NCI-H82 treated with DMSO at 0.1 percent for 48 hours (cell line): ENCODE measurements at regions not wholly inside any gene's neighbourhood (a gene's known extent, or its start where the extent isn't known, plus 50 kb on each side); places are given as distances from the start of the nearest gene placed in this dataset.

Experiments
- DNase-seq: peaks from one replicate; lab custom pipeline; 2025; ENCODE audit not compliant: unreplicated experiment; lab: John Stamatoyannopoulos, UW

GRCh38 chr2:136482006-136482405, 283.3 kb upstream of the THSD7B start:
- DNase-seq = no peak

GRCh38 chr2:136479696-136480095, 285.6 kb upstream of the THSD7B start:
- DNase-seq = no peak

DNA sequence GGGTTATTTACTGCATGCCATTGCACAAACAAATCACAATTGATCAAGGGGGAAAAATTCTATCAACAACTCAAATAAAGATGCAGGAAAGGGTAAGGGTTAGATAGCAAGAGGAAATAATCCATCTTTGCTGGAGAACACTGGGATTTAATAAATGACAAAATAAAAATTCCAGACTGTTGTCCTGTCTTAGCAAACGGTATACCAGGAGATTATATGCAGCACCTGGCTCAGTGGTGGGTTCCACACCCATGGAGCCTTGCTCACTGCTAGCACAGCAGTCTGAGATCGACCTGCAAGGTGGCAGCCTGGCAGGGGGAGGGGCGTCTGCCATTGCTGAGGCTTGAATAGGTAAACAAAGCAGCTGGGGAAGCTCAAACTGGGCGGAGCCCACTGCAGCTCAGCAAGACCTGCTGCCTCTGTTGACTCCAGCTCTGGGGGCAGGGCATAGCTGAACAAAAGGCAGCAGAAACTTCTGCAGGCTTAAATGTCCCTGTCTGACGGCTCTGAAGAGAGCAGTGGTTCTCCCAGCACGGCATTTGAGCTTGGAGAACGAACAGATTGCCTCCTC, 296.5 kb upstream of the THSD7B start:
- DNase-seq = no peak

DNA sequence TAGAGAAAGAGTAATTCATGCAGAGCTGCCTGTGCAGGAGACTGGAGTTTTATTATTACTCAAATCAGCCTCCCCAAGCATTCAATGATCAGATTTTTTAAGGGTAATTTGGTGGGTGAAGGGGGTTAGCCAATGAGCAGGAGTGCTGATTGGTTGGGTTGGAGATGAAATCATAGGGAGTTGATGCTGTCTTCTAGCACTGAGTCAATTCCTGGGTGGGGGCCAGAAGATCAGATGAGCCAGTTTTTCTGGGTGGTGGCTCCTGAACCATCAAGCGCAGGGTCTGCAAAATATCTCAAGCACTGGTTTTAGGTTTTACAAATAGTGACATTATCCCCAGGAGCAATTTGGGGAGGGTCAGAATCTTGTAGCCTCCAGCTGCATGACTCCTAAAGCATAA, 312.8 kb upstream of the THSD7B start:
- DNase-seq = no peak

DNA sequence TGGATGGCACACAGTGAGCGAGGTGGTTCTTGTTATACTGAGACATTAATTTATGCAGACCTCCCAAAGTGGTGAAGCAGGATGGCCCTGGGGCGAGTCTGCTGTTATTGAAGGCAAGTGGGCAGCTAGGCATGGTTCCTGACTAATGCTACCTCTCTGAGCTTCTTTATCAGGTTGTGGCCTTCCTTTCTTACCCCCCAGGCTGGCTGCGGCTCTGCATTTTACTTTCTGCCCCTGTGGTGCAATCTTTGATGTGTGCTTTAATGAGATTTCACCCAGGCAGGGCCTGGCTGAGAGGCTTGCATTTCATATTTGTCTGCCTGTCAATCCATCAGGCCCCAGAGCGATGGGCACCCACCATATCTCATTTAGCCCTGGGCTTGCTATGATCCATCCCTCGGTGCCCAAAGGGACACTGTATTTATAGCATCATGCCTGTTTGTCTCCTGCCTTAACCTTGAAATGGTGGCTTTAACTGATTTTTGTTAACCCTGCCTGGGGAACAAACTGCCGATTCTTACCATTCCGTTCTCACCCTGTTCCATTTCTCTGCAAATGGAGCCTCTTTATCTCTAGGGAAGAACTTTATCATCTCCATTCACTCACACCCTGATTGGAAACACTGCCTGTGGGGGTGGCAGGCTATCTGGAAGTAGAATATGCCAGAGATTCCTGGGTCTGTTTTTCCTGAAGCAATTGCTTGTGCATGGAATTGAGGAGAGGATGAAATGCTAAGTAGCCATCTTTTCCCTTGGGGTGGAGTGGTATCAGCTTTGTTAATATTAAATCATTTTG, 316.2 kb upstream of the THSD7B start:
- no peak for DNase-seq

GRCh38 chr2:136448432-136448831, 316.9 kb upstream of the THSD7B start:
- no peak for DNase-seq

DNA sequence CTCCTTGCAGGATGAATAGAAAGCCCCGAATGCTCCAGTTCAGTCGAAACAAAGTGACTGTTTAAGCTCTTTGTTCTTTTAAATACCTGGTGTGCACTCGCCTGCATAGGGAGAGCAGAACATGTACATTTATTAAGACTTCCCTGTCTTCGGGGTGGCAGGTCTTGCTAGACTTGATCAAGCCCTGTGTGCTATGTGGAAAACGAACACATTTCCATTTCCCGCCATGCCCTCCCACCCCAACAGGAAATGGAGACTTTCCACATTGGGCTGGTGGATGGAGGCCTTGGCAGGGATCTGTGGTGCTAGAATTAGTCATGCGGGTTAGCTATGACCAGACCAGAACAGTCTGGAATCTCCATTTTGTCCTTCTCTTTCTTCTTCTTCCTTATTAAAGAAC, 321.0 kb upstream of the THSD7B start:
- no peak for DNase-seq

DNA sequence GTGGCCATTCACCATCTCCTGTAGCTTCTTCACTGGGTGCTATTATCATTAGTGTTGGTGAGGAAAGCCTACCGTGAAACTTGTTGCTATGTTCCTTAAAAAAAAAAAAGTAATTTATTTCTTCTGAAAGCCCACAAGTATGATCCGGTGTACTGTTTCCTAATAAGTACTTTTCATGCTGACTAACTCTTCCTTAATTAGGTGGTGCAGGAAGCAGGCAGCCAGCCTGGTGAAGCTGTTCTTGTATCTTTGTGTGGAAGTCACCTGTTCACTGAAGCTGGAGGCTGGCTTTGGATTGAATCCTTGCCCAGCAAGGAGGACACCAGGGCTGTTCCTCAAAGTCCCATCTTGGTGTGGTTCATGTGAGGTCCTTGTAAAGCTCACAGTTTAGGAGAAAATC, 321.7 kb upstream of the THSD7B start:
- DNase-seq = no peak

GRCh38 chr2:136441979-136442714, 323.2 kb upstream of the THSD7B start:
- no peak for DNase-seq

- DNase-seq = no peak
These were observed 321.2 kb upstream of the CXCR4 start for GRCh38 chr2:136439064-136439676.

DNA sequence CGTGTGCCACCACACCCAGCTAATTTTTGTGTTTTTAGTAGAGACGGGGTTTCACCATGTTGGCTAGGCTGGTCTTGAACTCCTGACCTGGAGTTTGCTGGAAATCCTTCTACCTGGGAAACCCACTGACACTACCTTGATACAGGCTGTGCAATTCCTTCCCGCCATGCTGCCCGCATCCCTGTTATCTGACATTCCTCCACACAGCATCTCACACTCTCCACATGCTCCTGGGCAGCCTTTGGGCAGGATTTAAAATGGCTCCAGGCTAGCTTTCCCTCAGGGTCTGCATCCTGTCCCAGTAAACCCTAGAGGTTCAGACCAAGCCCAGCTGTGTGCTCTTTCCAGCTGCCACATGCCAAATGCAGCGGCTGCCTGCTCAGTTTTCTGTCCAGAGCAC, 319.5 kb upstream of the CXCR4 start:
- no peak for DNase-seq

DNA sequence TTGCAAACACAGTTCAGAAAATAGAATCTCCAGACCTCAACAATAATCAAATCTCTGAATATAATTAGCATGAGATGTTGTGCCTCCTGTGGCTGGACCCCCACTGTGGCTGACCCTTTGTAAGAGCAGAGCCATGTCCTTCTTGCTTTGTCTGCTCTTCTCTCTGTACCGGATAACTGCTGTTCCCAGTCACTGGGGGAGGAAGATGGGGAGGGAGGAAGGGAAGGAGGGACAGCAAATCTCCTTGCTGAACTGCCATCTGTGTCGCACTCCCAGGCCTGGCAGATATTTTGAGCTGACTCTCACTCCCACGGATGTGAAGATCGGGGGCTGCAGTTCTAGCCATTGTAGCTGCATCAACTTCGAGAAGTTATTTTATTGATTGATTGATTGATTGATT, 319.0 kb upstream of the CXCR4 start:
- DNase-seq = no peak

DNA sequence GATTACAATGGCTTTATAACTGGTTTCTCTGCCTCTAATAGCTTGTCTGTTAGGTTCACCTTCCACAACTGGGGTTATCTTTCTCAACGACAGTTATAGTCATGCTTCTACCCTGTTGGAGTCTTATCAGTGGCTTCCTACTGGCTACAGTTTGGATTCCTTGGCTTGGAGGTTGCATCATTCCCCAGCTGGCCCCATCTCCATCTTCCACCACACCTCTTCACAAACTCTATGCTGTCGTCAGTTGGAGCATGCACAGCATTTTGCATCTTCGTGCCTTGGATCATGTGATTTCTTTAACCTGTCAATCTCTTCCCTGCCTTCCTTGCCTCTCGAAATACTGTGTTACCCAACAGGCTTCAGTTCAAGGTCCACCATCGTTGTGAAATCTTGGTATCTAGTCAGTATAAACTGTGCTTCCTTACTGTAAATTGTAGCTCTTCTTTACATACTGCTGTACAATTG, 316.3 kb upstream of the CXCR4 start:
- DNase-seq = no peak

- DNase-seq = no peak
These were observed 315.3 kb upstream of the CXCR4 start for GRCh38 chr2:136433261-136433660.

DNA sequence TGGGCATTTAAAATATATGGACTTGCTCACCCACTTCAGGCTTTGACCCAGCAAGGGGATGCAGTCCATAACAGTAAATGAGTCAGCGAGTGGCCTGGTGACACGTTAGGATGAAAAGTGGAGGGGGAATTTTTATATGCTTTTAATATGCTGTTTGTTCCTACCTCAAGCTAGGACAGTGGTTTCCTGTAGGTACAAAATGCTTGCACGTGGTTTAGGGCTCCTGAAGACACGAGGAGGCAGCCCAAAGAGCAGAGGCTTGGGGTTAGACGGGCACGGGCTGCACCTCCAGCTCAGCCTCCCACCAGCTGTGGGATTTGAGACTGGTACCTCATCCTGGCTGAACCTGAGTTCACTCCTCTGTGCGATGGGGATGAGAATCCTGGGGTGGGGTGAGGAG, 306.2 kb upstream of the CXCR4 start:
- DNase-seq = no peak

GRCh38 chr2:136423516-136423996, 305.6 kb upstream of the CXCR4 start:
- peak; percentile 7 for DNase-seq

DNA sequence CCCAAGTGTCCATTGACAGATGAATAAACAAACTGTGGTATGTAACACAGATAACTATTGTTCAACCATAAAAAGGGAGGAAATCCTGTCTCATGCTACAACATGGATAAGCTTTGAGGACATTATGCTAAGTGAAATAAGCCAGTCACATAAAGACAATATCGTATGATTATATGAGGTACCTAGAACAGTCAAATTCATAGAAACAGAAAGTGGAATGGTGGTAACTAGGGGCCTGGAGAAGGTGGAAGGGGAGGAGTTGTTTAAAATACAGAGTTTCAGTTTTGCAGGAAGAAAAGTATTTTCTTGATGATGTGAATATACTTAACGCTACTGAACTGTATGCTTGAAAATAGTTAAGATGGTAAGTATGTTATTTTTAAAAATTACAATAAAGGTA, 304.6 kb upstream of the CXCR4 start:
- no peak for DNase-seq

GRCh38 chr2:136420346-136420745, 302.4 kb upstream of the CXCR4 start:
- no peak for DNase-seq

GRCh38 chr2:136411946-136412345, 294.0 kb upstream of the CXCR4 start:
- no peak for DNase-seq

DNA sequence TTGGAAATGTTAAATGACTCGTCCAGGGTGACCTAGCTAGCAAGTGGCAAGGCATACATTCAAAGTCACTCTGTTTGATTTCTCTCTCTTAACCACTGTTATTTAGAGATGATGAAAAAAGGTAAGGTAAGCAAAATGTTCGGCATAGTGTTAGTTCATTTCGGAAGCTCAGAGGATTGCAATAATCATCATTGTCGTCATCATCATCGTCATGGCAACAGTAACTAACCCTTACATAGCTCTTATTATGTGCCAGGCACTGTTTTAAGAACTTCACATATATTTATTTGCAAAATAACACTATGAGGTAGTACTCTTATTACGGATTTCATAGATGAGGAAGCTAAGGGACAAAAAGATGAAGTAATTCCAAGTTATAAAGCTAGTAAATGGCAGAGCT, 292.7 kb upstream of the CXCR4 start:
- no peak for DNase-seq

- DNase-seq = no peak
These were observed 290.8 kb upstream of the CXCR4 start for GRCh38 chr2:136408795-136409194.

GRCh38 chr2:136407952-136408318, 290.0 kb upstream of the CXCR4 start:
- DNase-seq = no peak
